ENCODE measurements at regions not wholly inside any gene's neighbourhood (a gene's known extent, or its start where the extent isn't known, plus 50 kb on each side); places are given as distances from the start of the nearest gene placed in this dataset.
"Not testable (repeated sequence)": the region's sequence is repeated elsewhere in the genome, so short reads cannot be mapped to it uniquely, and the experiment has no call there.

GRCh38 chr2:78718024-78718423, 307.5 kb upstream of the REG3G start:
- Histone ChIP-seq H3K27me3 (ENCODE audit: control insufficient read depth, insufficient read depth, low read length) (no peaks in the 10 kb centered on the region), H3K36me3 (ENCODE audit: control insufficient read depth, insufficient read depth, low read length) (no peaks in the 10 kb centered on the region), H3K4me3 (ENCODE audit: low read length) (no peak overlapping the region), H3K9me3 (ENCODE audit: control insufficient read depth, low read depth, low read length) (no peaks in the 10 kb centered on the region), H3K27ac (ENCODE audit: low read length) (no peak overlapping the region), H3K4me1 (ENCODE audit: control insufficient read depth, insufficient read depth, low read length) (no peaks in the 10 kb centered on the region)
- 80% methylated on average over 1 of the region's 1 CpG for WGBS (ENCODE audit: insufficient coverage, low lambda C conversion rate)
- DNase-seq, result no peak

GRCh38 chr2:78718473-78718872, 307.0 kb upstream of the REG3G start:
- no peak for DNase-seq
- no peaks in the 10 kb centered on the region for H3K9me3 ChIP-seq (ENCODE audit: control insufficient read depth, low read depth, low read length)
- WGBS (ENCODE audit: insufficient coverage, low lambda C conversion rate), result no CpG with 5 or more reads among the region's 1 CpG
- no peaks in the 10 kb centered on the region for H3K4me1 ChIP-seq (ENCODE audit: control insufficient read depth, insufficient read depth, low read length)
- no peak overlapping the region for H3K27ac ChIP-seq (ENCODE audit: low read length)
- H3K36me3 ChIP-seq (ENCODE audit: control insufficient read depth, insufficient read depth, low read length), result no peaks in the 10 kb centered on the region
- H3K27me3 ChIP-seq (ENCODE audit: control insufficient read depth, insufficient read depth, low read length), result no peaks in the 10 kb centered on the region
- H3K4me3 ChIP-seq (ENCODE audit: low read length), result no peak overlapping the region

GRCh38 chr2:78721355-78722033, 304.0 kb upstream of the REG3G start:
- no peak overlapping the region for H3K4me3 ChIP-seq (ENCODE audit: low read length)
- no peak for DNase-seq
- no peak overlapping the region for H3K27ac ChIP-seq (ENCODE audit: low read length)
- 89% methylated on average over 5 of the region's 7 CpGs for WGBS (ENCODE audit: insufficient coverage, low lambda C conversion rate)
- no peaks in the 10 kb centered on the region for H3K36me3 ChIP-seq (ENCODE audit: control insufficient read depth, insufficient read depth, low read length)
- no peaks in the 10 kb centered on the region for H3K9me3 ChIP-seq (ENCODE audit: control insufficient read depth, low read depth, low read length)
- H3K27me3 ChIP-seq (ENCODE audit: control insufficient read depth, insufficient read depth, low read length), result no peaks in the 10 kb centered on the region
- H3K4me1 ChIP-seq (ENCODE audit: control insufficient read depth, insufficient read depth, low read length), result no peaks in the 10 kb centered on the region

GRCh38 chr2:78734221-78734620, 291.3 kb upstream of the REG3G start:
- H3K36me3 ChIP-seq (ENCODE audit: control insufficient read depth, insufficient read depth, low read length), result no peaks in the 10 kb centered on the region
- H3K4me3 ChIP-seq (ENCODE audit: low read length), result no peak overlapping the region
- DNase-seq, result no peak
- no peaks in the 10 kb centered on the region for H3K4me1 ChIP-seq (ENCODE audit: control insufficient read depth, insufficient read depth, low read length)
- no peaks in the 10 kb centered on the region for H3K27me3 ChIP-seq (ENCODE audit: control insufficient read depth, insufficient read depth, low read length)
- no peak overlapping the region for H3K27ac ChIP-seq (ENCODE audit: low read length)
- no peaks in the 10 kb centered on the region for H3K9me3 ChIP-seq (ENCODE audit: control insufficient read depth, low read depth, low read length)
- WGBS (ENCODE audit: insufficient coverage, low lambda C conversion rate), result 69% methylated on average over 3 of the region's 3 CpGs

GRCh38 chr2:78739282-78739681, 286.2 kb upstream of the REG3G start:
- no peak overlapping the region for H3K27ac ChIP-seq (ENCODE audit: low read length)
- H3K27me3 ChIP-seq (ENCODE audit: control insufficient read depth, insufficient read depth, low read length), result no peaks in the 10 kb centered on the region
- no peaks in the 10 kb centered on the region for H3K36me3 ChIP-seq (ENCODE audit: control insufficient read depth, insufficient read depth, low read length)
- H3K9me3 ChIP-seq (ENCODE audit: control insufficient read depth, low read depth, low read length), result no peaks in the 10 kb centered on the region
- no peak overlapping the region for H3K4me3 ChIP-seq (ENCODE audit: low read length)
- no peaks in the 10 kb centered on the region for H3K4me1 ChIP-seq (ENCODE audit: control insufficient read depth, insufficient read depth, low read length)
- no peak for DNase-seq
- 50% methylated on average over 1 of the region's 1 CpG for WGBS (ENCODE audit: insufficient coverage, low lambda C conversion rate)

- no peaks in the 10 kb centered on the region for H3K4me1 ChIP-seq (ENCODE audit: control insufficient read depth, insufficient read depth, low read length)
- DNase-seq, result no peak
- no peaks in the 10 kb centered on the region for H3K36me3 ChIP-seq (ENCODE audit: control insufficient read depth, insufficient read depth, low read length)
- no CpG with 5 or more reads among the region's 1 CpG for WGBS (ENCODE audit: insufficient coverage, low lambda C conversion rate)
- no peaks in the 10 kb centered on the region for H3K27me3 ChIP-seq (ENCODE audit: control insufficient read depth, insufficient read depth, low read length)
- no peak overlapping the region for H3K4me3 ChIP-seq (ENCODE audit: low read length)
- H3K27ac ChIP-seq (ENCODE audit: low read length), result no peak overlapping the region
- H3K9me3 ChIP-seq (ENCODE audit: control insufficient read depth, low read depth, low read length), result no peaks in the 10 kb centered on the region
Observed at GRCh38 chr2:78749638-78750037, 275.9 kb upstream of the REG3G start.

- no peaks in the 10 kb centered on the region for H3K9me3 ChIP-seq (ENCODE audit: control insufficient read depth, low read depth, low read length)
- H3K4me1 ChIP-seq (ENCODE audit: control insufficient read depth, insufficient read depth, low read length), result no peaks in the 10 kb centered on the region
- no peak overlapping the region for H3K4me3 ChIP-seq (ENCODE audit: low read length)
- no peaks in the 10 kb centered on the region for H3K36me3 ChIP-seq (ENCODE audit: control insufficient read depth, insufficient read depth, low read length)
- WGBS (ENCODE audit: insufficient coverage, low lambda C conversion rate), result no CpG with 5 or more reads among the region's 2 CpGs
- no peak for DNase-seq
- H3K27me3 ChIP-seq (ENCODE audit: control insufficient read depth, insufficient read depth, low read length), result no peaks in the 10 kb centered on the region
- H3K27ac ChIP-seq (ENCODE audit: low read length), result no peak overlapping the region
Observed at GRCh38 chr2:78750219-78750618, 275.3 kb upstream of the REG3G start.

GRCh38 chr2:78754930-78755329, 270.6 kb upstream of the REG3G start:
- Histone ChIP-seq H3K4me1 (ENCODE audit: control insufficient read depth, insufficient read depth, low read length) (no peaks in the 10 kb centered on the region), H3K9me3 (ENCODE audit: control insufficient read depth, low read depth, low read length) (no peaks in the 10 kb centered on the region), H3K27ac (ENCODE audit: low read length) (no peak overlapping the region), H3K4me3 (ENCODE audit: low read length) (no peak overlapping the region), H3K36me3 (ENCODE audit: control insufficient read depth, insufficient read depth, low read length) (no peaks in the 10 kb centered on the region), H3K27me3 (ENCODE audit: control insufficient read depth, insufficient read depth, low read length) (no peaks in the 10 kb centered on the region)
- WGBS (ENCODE audit: insufficient coverage, low lambda C conversion rate), result 80% methylated on average over 1 of the region's 6 CpGs
- no peak for DNase-seq

GRCh38 chr2:78757191-78757590, 268.3 kb upstream of the REG3G start:
- no peaks in the 10 kb centered on the region for H3K27me3 ChIP-seq (ENCODE audit: control insufficient read depth, insufficient read depth, low read length)
- DNase-seq, result no peak
- H3K4me3 ChIP-seq (ENCODE audit: low read length), result no peak overlapping the region
- H3K27ac ChIP-seq (ENCODE audit: low read length), result no peak overlapping the region
- H3K9me3 ChIP-seq (ENCODE audit: control insufficient read depth, low read depth, low read length), result no peaks in the 10 kb centered on the region
- H3K4me1 ChIP-seq (ENCODE audit: control insufficient read depth, insufficient read depth, low read length), result no peaks in the 10 kb centered on the region
- H3K36me3 ChIP-seq (ENCODE audit: control insufficient read depth, insufficient read depth, low read length), result no peaks in the 10 kb centered on the region
- WGBS (ENCODE audit: insufficient coverage, low lambda C conversion rate), result no CpG with 5 or more reads among the region's 1 CpG

- Histone ChIP-seq H3K9me3 (ENCODE audit: control insufficient read depth, low read depth, low read length) (no peaks in the 10 kb centered on the region), H3K27ac (ENCODE audit: low read length) (no peak overlapping the region), H3K4me3 (ENCODE audit: low read length) (no peak overlapping the region), H3K4me1 (ENCODE audit: control insufficient read depth, insufficient read depth, low read length) (no peaks in the 10 kb centered on the region), H3K36me3 (ENCODE audit: control insufficient read depth, insufficient read depth, low read length) (no peaks in the 10 kb centered on the region), H3K27me3 (ENCODE audit: control insufficient read depth, insufficient read depth, low read length) (no peaks in the 10 kb centered on the region)
- DNase-seq, result no peak
- no CpG with 5 or more reads among the region's 1 CpG for WGBS (ENCODE audit: insufficient coverage, low lambda C conversion rate)
Observed at GRCh38 chr2:78757640-78758039, 267.9 kb upstream of the REG3G start.

- 86% methylated on average over 1 of the region's 7 CpGs for WGBS (ENCODE audit: insufficient coverage, low lambda C conversion rate)
- not testable (repeated sequence) for DNase-seq; H3K9me3 ChIP-seq (ENCODE audit: control insufficient read depth, low read depth, low read length); H3K27me3 ChIP-seq (ENCODE audit: control insufficient read depth, insufficient read depth, low read length); H3K27ac ChIP-seq (ENCODE audit: low read length); H3K4me3 ChIP-seq (ENCODE audit: low read length); H3K4me1 ChIP-seq (ENCODE audit: control insufficient read depth, insufficient read depth, low read length); H3K36me3 ChIP-seq (ENCODE audit: control insufficient read depth, insufficient read depth, low read length)
Observed at GRCh38 chr2:78758765-78759164, 266.7 kb upstream of the REG3G start.
